BJ (cell line): ENCODE measurements at regions not wholly inside any gene's neighbourhood (a gene's known extent, or its start where the extent isn't known, plus 50 kb on each side); places are given as distances from the start of the nearest gene placed in this dataset.

Experiments
- CTCF ChIA-PET: fragments of 350-600 bp; formaldehyde crosslinking; extraction: SDS; loops from one replicate; lab custom pipeline; 2021; ENCODE audit warnings: antibody characterized with exemption, inconsistent platforms; lab: Yijun Ruan, JAX
- POLR2A ChIA-PET: fragments of 300-600 bp; sonication (Branson Sonifier 250); formaldehyde crosslinking; extraction: SDS; loops from one replicate; lab custom pipeline; 2021; ENCODE audit warnings: antibody characterized with exemption; lab: Charles Lee
- DNase-seq: peaks from one replicate; pipeline ENCODE4 v3.0.0-alpha.2; 2011; ENCODE audit warnings: low read depth
- H3K27me3 ChIP-seq: 2 replicates; pipeline ENCODE4 v1.6.0; 2011; ENCODE audit warnings: low read length; ENCODE audit not compliant: control insufficient read depth, insufficient read depth
- H3K36me3 ChIP-seq: 2 replicates; pipeline ENCODE4 v1.5.1; 2011; ENCODE audit warnings: low read length; ENCODE audit not compliant: control insufficient read depth, insufficient read depth
- H3K4me3 ChIP-seq: 2 replicates; pipeline ENCODE4 v1.5.1; 2011; ENCODE audit warnings: low read depth, mild to moderate bottlenecking, control low read depth, low read length
- CTCF ChIP-seq: IDR thresholded peaks from 2 replicates; pipeline ENCODE4 v1.5.1; 2011; ENCODE audit warnings: low read depth, mild to moderate bottlenecking, control low read depth, inconsistent platforms, low read length, moderate library complexity; ENCODE audit not compliant: insufficient read depth

DNA sequence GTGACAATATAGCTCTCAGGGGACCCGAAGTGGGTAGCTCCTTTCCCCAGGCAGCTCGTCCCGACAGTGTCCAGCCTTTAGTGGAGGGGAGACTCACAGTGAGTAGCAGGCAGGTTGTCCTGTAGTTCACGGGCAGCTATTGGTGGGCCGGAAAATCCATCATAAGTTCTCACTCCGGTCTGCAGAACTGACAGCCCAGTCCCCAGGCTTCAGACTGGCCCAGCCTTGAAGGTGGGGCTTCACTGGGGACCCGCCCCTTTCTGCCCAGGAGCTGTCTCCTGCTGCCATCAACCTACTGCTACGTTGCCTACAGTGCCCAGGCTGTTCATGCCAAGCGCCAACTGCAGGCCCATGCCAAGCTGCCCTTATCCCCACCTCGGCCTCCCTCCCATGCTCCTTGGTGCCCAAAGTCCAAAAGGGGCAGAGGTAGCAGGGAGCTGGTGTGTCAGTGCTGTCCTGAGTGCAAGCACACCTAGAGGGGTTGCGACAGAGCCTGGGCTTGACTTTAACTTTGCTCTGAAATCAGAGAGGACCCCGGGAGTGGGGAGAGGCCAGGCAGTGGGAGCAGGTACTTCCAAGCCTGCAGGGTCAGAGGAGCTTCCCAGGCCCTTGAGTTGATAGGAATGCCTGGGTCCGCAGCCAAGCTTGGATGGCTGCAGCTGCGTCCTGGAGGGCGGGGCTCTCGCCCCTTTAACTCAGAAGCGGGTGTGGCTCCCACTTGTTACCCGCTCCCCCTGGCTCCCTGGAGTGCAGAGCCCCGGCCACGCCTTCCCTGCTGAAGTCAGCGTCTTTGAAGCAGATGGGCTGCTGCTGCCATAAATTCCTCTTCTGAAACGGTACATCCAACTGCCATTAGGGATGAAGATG is 1144.3 kb upstream of the NCAM2 start:
- CTCF ChIA-PET = no interaction called here

GRCh38 chr21:19855522-19855921 is 1142.7 kb upstream of the NCAM2 start:
- DNase-seq = no peak
- CTCF ChIA-PET = no interaction called here
- H3K27me3 ChIP-seq = no peaks in the 10 kb centered on the region
- TF ChIP-seq CTCF = no peak
- POLR2A ChIA-PET = no interaction called here
- H3K4me3 ChIP-seq = no peak overlapping the region
- no peaks in the 10 kb centered on the region for H3K36me3 ChIP-seq

More for the DNA sequence above, 1144.3 kb upstream of the NCAM2 start:
- TF ChIP-seq CTCF = no peak
- Histone ChIP-seq H3K27me3 (no peaks in the 10 kb centered on the region), H3K4me3 (no peak overlapping the region), H3K36me3 (no peaks in the 10 kb centered on the region)
- no peak for DNase-seq
- POLR2A ChIA-PET = no interaction called here

DNA sequence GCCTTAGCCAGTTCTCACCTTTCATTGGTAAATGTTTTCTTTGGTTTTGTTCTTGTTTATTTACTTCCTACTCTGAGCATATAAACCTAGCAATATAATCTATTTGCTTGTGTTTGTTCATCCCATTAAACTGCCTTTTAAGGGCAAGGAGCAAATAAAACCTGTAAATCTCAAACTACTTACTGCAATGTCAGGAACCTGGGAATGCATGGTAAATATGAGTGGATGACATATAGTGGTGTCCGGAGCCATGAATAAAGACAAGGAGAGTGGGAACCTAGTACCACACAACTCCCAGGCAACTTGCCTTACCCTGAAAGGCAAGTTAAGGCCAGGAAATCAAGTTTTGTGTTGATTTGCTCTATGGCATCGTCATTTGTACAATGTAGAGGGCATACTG is 1133.7 kb upstream of the NCAM2 start:
- Histone ChIP-seq H3K36me3 (no peaks in the 10 kb centered on the region), H3K27me3 (no peaks in the 10 kb centered on the region), H3K4me3 (no peak overlapping the region)
- no peak for DNase-seq
- TF ChIP-seq CTCF = no peak
- ChIA-PET POLR2A (no interaction called here), CTCF (interaction anchor here (0.6 kb wide), 1 partner anchor 1034 kb away, joined by 3 read pairs; no protein-coding TSS in a partner anchor)

- Histone ChIP-seq H3K4me3 (no peak overlapping the region), H3K36me3 (no peaks in the 10 kb centered on the region), H3K27me3 (no peaks in the 10 kb centered on the region)
- ChIA-PET POLR2A (no interaction called here), CTCF (interaction anchor here (0.6 kb wide), 1 partner anchor 134 kb away, joined by 3 read pairs; no protein-coding TSS in a partner anchor)
- DNase-seq = no peak
- TF ChIP-seq CTCF = no peak
These were observed 1127.5 kb upstream of the NCAM2 start for GRCh38 chr21:19870682-19871081.

DNA sequence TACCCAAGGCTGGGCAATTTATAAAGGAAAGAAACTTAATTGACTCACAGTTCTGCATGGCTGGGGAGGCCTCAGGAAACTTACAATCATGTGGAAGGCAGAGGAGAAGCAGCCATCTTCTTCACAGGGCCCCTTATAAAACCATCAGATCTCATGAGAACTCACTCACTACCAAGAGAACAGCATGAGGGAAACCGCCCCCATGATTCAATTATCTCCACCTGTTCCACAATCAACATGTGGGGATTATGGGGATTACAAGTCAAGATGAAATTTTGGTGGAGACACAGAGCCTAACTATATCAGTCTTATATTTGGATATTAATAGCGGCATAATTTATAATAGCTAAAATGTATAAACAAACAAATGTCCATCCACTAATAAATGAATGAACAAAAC is 1123.7 kb upstream of the NCAM2 start:
- Histone ChIP-seq H3K4me3 (no peak overlapping the region), H3K27me3 (no peaks in the 10 kb centered on the region), H3K36me3 (no peaks in the 10 kb centered on the region)
- no peak for TF ChIP-seq CTCF
- ChIA-PET POLR2A (no interaction called here), CTCF (no interaction called here)
- DNase-seq = no peak
